ENCODE measurements at regions not wholly inside any gene's neighbourhood (a gene's known extent, or its start where the extent isn't known, plus 50 kb on each side); places are given as distances from the start of the nearest gene placed in this dataset.
A peak's percentile ranks its signal among the peaks of the same experiment; 100 is the strongest.

GRCh38 chr3:22898558-22898957 is 304.6 kb upstream of the UBE2E2 start:
- no peak for DNase-seq

DNA sequence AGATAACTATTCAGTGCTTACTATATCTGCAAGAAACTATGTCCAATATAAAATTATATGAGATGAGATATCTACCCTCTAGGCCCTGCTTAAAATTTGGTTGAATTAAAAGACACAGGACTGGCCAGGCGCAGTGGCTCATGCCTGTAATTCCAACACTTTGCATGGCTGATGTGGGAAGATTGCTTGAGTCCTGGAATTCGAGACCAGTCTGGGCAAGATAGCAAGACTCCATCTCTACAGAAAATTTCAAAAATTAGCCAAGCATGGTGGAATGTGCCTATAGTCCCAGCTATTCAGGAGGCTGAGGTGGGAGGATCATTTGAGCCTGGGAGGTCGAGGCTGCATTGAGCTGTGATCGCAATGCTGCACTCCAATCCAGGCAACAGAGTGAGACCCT is 303.7 kb upstream of the UBE2E2 start:
- DNase-seq, result no peak

- no peak for DNase-seq
Observed at GRCh38 chr3:22900296-22900695, 302.8 kb upstream of the UBE2E2 start.

GRCh38 chr3:22901684-22902083 is 301.4 kb upstream of the UBE2E2 start:
- DNase-seq, result no peak

DNA sequence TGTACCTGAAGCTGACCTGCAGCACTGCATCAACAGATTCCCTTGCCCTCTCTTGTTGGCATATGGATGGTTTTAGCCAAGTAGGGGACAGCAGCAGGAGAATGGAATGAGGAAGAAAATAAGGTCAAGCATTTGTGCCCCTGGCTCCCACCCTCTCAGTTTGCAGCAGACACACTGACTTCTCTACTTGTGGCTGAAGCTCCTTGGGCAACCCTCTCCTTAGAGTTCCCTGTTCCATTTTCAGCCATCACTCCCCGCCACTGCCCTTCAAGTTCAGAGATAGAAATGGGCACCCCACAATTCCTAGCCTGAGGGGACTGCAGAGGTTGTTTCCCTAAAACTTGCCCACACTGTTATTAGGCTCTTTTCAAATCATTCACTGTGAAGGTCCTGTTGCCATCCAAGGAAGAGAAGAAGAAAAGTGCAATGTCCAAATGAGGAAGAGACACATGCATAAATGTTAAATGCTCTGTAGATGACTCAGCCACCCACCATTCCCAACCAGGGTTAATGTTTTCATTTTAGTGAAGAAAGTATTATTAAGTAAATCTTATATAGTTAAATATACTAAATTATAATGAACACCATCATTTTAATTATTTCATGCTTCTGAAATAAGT is 295.9 kb upstream of the UBE2E2 start:
- DNase-seq, result peak; percentile 37 to 68 (median 56)

GRCh38 chr3:22907796-22908195 is 295.3 kb upstream of the UBE2E2 start:
- DNase-seq, result no peak

DNA sequence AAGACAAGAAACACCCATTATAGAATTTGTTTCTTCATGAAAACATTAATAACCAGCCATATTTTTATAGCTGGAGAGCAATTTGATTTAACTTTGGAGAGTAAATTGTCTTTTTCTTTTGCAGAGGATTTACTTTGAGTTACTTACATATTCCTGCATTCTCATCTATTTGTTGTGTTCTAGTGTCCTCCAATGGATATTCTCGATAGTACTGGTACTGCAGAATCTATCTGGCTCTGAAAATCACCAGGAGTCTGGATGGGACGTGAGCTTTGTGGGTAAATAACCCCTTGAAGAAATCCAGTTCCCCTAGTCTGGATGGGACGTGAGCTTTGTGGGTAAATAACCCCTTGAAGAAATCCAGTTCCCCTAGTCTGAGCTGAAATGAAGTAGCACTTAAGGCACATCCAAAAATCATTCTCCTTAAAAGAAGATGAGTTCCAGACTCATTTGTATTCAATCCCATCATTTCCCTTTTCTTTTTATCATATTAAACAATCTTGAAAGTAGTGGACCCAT is 294.1 kb upstream of the UBE2E2 start:
- DNase-seq, result no peak

- no peak for DNase-seq
Observed at GRCh38 chr3:22916933-22917332, 286.2 kb upstream of the UBE2E2 start.

DNA sequence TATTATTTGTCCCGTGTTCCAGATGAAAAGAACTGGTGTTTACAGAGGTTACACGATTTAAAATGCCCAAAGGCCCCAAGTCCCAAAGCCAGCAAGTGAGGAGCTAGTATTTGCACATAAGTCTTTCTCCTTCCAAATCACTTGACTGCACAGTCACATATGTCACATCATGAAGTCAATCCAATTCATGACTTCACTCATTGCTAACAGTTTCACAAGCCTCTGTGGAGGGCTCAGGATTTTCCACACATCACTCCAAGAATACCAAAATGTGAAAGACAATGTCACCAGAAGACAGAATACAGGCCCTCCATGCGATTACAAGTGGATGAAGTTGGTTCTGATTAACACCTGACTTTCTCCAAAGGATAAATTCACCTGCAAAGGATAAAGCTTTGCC is 283.1 kb upstream of the UBE2E2 start:
- DNase-seq, result no peak

- DNase-seq, result peak in 2 of 4 experiments; percentile 19 to 42
Observed at GRCh38 chr3:22922317-22922716, 280.8 kb upstream of the UBE2E2 start.

- DNase-seq, result no peak
Observed at GRCh38 chr3:22923711-22924110, 279.4 kb upstream of the UBE2E2 start.

DNA sequence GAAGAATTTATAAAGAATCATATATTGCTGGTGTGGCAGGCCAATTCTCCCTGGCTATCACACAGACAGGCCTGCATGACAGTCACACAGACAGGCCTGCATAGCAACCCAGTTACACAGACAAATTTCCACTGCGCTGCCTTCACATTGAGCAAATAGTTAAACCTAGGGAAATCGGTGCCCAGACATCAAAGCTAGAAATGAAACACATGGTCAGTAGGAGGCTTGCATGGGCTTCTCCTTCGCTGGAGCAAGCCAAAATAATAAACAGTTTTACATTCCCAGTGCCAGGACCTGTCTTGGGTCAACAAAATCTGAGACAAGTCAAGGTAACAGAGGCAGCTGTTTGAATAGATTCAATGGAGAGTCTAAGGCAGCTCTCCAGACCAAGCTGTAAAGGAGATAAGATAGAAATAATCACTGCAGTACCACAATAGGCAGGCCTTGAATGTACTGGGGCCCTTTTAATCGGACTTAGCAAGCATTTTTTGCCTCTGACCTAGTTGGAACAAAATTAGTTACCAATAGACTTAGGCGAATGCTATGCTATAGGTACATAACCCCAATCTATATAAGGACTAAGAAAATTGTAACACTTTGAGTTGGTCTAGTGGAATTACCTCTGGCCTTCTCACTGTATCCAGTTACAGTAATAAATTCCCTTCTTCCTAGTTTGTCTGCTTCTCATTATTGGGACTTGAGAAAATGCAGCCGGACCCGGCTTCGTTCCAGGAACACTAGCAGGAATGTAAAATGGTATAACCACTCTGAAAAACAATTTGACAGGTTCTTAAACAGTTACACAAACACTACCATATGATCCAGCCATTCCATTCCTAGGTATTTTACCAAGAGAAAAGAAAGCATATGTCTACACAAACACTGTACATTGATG is 274.7 kb upstream of the UBE2E2 start:
- no peak for DNase-seq

DNA sequence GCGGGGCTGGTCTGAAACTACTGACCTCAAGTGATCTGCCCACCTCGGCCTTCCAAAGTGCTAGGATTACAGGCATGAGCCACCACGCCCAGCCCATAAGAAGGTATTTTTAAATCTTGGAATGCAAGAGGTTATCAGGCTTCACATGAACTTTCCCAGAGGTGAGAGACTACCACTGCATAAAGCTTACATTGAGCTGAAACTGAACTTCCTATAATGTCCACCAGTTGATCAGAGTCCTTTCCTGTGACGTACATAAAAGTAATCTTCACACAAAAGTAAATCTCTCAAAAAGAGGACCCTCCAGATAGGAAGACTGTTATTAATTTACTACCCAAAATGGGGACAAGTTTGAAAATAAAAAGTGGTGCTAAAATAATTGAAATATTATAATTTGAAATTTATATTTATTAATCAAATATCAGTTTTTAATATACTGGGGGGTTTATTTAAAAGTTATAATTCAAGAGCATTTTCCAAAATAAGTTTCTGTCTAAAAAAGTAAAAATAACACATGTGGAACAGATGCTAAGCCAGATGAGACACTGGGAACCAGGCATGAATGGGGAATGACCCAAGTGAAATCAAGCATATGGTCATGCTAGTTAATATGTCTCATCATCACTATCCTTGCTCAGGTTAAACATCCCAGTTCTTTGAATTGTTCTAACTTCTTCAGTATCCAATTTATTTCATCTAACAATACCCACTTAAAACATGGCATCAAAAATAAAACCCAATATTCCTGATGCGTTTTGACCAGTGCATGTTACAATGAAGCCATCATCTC is 269.9 kb upstream of the UBE2E2 start:
- no peak for DNase-seq

GRCh38 chr3:22933841-22934116 is 269.3 kb upstream of the UBE2E2 start:
- DNase-seq, result no peak

DNA sequence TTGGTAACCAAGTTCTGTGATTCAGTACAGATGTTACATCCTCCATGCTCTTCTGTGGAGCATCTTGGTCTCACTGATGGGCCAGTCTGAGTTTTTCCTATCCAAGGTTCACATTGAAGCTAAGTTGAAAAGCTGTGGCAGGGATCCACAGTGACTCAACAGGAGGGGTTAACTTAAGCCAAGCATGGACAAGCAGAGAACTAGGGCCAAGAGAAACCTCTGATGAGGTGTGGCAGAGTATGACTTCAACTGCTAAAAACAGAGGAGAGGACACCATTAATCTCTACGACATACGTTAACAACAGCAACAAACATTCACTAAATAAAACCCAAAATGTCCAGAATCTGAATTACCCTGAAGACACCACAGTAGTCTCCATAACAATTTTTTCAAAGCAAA is 268.1 kb upstream of the UBE2E2 start:
- DNase-seq, result no peak

GRCh38 chr3:22937536-22937935 is 265.6 kb upstream of the UBE2E2 start:
- no peak for DNase-seq

GRCh38 chr3:22938739-22939138 is 264.4 kb upstream of the UBE2E2 start:
- DNase-seq, result no peak

DNA sequence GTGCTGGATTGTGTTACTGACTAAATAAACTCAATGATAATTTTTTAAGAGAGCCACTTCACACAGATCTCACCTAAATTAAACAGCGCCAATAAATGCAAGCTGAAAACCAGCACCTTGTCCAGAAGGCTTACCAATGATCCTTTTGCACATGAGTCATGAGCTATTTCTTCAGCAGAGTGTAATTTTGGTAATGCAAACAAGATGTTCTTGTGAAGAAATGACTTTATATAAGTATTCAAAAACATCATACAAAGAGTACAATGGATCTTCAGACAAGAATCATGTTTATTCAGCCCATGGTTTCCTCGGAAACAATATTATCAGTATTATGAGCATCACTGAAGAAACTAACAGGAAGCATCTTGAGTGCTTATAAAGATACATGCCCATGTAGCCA is 263.8 kb upstream of the UBE2E2 start:
- no peak for DNase-seq

DNA sequence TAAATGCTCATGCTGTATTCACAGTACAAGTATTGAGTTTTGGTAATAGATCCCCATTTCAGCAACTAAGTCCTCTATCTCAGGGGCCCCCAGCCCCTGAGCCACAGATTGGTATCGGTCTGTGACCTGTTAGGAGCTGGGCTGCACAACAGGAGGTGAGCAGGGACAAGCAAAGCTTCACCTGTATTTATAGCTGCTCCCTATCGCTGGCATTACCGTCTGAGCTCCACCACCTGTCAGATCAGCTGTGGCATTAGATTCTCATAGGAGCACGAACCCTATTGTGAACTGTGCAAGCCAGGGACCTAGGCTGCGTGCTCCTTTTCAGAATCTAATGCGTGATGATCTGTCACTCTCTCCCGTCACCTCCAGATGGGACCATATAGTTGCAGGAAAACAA is 262.8 kb upstream of the UBE2E2 start:
- DNase-seq, result no peak

DNA sequence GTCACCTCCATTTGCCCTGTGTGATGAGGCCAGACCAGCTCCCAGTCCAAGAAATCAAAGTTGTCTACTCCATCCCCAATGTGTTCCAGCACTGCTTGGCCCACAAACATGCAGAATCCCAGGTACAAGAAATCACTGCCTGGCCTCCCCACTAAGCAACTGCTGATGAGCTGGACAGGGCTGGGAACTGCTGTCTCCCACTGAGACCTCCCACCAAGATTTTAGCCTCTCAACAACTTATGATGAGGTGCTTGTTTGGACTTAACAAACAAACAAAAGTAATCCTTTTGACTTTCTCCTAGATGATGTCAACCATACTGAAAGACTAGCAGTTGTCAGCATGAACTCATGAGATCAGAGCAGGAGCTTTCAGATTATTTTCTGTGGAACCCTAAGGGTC is 260.1 kb upstream of the UBE2E2 start:
- DNase-seq, result no peak

DNA sequence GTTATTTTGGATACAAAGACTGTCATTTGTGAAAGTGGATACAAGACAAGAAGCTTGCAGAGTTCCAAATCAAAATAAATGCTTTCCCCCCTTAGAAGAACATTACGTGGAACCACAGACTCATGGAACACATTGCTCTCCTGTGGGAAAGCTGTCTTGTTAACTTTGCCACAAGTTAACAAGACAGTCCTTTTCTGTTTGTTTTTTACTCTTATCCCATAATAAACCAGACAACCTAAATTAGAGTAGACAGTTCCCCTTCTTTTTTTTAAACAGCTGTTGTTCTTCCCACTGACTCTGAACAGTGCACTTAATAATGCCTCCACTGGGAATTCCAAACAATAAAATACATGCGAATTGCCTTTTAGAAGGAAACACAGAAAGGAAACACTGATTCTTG is 255.3 kb upstream of the UBE2E2 start:
- DNase-seq, result no peak

GRCh38 chr3:22951910-22952309 is 251.2 kb upstream of the UBE2E2 start:
- DNase-seq, result no peak

GRCh38 chr3:22952860-22953259 is 250.3 kb upstream of the UBE2E2 start:
- no peak for DNase-seq

DNA sequence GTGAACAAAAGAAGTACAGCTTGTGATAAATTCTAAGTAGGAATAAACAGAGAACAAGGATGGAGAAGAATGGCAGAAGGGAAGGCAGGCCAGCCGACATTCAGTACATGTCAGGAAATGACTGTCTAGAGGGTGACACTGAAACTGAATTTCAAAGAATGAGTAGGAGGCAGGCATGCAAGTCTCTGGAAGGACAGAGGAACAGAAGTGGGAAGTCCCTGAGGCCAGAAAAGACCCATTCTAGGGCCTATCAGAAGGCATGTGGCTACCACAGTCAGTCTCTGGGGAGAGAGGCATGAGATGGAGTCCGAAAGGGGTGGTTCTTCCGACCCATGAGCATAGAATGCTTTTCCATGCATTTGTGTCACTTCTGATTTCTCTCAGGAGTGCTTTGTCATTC is 243.5 kb upstream of the UBE2E2 start:
- DNase-seq, result peak; percentile 56 to 81 (median 74)

All from suppressor macrophage (primary cell).